ENCODE measurements at regions not wholly inside any gene's neighbourhood (a gene's known extent, or its start where the extent isn't known, plus 50 kb on each side); places are given as distances from the start of the nearest gene placed in this dataset.

- TF ChIP-seq CTCF (IDR thresholded peaks at IDR 0.05) = no peak
- TF ChIP-seq EZH2phosphoT487 (IDR thresholded peaks at IDR 0.05) = no peak
Observed at GRCh38 chr5:2014058-2014610, 131.4 kb upstream of the IRX4 start.

All from neural progenitor cell (in vitro differentiated cells).